ENCODE measurements at regions not wholly inside any gene's neighbourhood (a gene's known extent, or its start where the extent isn't known, plus 50 kb on each side); places are given as distances from the start of the nearest gene placed in this dataset.
"Not testable (repeated sequence)": the region's sequence is repeated elsewhere in the genome, so short reads cannot be mapped to it uniquely, and the experiment has no call there.

DNA sequence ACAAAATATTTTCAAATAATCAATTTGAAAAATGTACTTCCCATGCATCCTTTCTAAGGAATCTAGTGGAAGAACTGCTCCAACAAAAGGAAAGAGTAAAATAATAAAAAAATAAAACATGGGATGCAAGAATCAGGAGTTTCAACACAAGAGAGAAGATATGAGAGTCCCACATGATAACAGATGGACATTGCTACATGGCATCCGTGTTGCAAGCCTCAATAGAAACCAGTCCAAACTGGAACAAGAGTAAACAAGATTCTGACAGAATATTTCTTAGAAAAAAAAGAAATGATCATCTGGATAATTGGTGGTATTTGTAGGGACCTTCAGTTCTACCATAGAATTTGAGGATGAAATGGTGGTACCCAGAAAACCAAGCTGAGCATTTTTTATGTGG, 186.8 kb downstream of the FRK start:
- no peak for DNase-seq

DNA sequence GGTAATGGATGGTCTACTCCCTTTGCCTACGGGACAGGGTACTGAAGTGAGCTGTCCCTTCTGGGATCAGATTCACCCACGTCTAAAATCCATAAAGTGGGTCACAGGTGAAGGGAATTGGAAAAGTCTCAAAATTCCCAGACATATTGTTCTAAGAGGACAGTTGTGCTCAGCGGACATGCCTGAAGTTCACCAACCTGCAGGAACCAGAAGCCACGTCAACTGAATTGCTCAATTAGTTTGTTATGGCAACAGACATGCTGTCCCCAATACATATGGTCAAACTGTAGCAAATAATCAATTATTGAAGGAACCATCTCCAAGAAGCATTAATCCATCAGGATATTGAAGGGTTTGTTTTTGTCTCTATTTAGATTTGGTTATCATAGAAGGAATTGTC, 190.2 kb downstream of the FRK start:
- no peak for DNase-seq

DNA sequence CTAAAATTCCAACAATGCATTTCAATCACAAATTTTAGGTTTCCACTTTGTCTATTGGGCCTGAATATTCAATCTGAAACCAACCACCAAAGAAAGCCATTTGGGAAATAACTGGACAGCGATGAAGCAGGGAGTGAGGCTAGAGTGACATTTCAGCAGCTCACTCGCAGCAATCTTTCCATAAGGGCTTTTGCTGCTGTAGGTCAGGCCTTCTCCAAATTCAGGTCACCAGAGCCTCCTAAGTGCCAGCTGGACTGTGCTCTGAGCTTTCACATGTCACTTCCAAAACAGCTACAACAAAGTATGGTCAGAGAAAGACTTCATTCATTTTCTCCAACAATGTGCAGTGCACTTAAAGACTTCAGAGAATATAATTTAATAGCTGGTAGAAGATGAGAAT, 194.8 kb downstream of the FRK start:
- no peak for DNase-seq

DNA sequence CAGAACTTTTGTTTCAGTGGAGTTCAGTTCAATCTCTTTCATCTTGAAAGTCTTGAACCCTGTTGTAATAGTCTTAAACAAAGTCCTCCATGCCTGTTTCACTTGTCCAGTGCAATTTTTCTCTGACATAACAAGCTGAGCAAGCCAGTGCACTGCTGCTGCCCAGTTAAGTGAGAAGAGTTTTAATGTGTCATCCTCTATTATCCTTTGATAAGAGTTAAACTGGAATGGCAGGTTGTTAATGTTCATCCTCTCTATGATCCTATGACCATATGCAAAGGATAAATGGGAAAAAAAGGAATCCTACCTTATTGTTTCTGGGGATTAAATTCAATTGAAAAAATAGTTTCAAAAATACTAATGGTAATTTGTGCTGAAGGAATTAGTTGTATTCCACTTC, 197.5 kb downstream of the FRK start:
- DNase-seq: no peak

DNA sequence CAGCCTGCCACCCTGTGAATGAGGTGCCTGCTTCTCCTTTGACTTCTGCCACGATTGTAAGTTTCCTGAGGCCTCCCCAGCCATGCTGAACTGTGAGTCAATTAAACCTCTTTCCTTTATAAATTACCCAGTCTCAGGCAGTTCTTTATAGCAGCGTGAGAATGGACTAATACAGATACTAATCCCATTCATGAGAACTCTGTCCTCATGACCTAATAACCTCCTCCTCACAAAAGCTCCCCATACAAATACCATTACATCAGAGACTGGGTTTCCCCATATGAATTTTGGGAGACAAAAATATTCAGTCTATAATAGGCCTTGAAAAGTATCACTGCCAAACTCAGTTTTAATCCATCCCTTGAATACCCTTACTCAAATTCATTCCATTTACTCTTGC, 199.0 kb downstream of the FRK start:
- not testable (repeated sequence) for DNase-seq

DNA sequence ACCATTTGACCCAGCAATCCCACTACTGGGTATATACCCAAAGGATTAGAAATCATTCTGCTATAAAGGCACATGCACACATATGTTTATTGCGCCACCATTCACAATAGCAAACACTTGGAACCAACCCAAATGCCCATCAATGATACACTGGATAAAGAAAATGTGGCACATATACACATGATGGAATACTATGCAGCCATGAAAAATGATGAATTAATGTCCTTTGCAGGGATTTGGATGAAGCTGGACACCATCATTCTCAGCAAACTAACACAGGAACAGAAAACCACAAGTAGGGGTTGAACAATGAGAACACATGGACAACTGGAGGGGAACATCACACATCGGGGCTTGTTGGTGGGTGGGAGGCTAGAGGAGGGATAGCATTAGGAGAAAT, 201.1 kb downstream of the FRK start:
- not testable (repeated sequence) for DNase-seq

DNA sequence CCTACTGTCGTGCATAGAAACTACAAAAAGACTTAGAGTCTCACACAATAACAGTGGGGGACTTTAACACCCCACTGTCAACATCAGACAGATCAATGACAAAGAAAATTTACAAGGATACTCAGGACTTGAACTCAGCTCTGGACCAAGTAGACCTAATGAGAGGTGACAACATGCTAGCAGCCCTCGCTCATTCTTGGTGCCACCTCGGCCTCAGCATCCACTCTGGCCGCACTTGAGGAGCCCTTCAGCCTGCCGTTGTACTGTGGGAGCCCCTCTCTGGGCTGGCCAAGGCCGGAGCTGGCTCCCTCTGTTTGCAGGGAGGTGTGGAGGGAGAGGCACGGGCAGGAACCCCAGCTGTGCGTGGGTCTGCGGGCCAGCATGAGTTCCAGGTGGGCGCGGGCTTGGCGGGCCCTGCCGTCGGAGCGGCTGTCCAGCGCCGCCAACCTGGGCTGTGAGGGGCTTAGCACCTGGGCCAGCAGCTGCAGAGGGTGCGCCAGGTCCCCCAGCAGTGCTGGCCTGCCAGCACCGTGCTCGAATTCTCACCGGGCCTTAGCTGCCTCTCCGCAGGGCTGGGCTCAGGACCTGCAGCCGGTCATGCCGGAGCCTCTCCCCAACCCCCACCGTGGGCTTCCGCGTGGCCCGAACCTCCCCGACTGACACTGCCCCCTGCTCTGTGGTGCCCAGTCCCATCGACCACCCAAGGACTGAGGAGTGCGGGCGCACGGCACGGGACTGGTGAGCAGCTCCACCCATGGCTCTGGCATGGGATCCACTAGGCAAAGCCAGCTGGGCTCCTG, 205.6 kb downstream of the FRK start:
- DNase-seq: no peak

DNA sequence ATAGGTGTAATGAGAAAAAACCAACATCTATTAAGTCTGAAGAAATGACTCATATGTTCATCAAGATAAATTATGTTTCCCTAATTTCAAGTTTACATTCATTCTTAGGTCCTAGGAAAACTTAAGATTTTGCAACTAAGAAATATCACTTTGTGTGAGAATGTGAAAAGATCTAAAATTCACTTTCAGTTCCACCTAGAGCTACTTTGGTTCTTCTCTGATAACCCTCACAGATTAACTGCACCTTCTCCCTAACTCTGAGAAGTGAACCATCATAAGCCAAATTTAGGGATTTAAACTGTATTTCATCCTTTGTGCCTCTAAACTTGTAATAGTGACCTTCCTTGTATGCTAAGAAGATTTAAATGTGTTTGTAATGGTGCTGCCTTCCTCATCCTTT, 213.0 kb downstream of the FRK start:
- no peak for DNase-seq

DNA sequence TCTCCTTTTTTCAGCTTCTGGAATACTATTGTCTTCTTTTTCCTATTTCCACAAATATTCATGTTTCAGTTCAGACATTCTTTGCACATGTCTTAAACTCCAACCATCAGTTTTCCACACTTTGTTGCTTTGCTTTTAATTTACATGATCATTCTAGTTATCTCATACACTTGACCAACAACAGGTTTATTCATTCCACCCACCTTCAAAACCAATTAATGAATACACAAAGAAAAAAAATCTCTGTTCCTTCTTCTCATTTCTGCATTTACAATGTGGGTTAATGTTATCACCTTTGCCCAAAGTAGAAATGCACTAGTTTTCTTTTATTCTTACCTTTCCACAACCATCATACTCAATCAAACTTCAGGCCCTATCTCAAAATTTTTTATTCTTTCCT, 216.7 kb downstream of the FRK start:
- no peak for DNase-seq

DNA sequence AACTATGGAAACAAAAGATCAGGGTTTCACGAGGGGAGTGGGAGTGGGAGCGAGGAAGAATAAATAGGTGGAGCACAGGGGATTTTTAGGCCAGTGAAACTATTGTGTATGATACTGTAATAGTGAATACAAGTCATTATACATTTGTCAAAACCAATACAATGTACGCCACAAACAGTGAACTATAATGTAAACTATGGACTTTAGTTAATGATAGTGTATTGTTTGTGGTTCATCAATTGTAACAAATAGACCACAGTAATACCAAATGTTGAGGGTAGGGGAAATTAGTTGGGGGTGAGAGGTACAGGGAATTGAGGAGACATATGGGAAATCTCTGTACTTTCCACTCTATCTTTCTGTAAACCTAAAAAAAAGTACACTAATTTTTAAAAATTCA, 218.4 kb downstream of the FRK start:
- no peak for DNase-seq

DNA sequence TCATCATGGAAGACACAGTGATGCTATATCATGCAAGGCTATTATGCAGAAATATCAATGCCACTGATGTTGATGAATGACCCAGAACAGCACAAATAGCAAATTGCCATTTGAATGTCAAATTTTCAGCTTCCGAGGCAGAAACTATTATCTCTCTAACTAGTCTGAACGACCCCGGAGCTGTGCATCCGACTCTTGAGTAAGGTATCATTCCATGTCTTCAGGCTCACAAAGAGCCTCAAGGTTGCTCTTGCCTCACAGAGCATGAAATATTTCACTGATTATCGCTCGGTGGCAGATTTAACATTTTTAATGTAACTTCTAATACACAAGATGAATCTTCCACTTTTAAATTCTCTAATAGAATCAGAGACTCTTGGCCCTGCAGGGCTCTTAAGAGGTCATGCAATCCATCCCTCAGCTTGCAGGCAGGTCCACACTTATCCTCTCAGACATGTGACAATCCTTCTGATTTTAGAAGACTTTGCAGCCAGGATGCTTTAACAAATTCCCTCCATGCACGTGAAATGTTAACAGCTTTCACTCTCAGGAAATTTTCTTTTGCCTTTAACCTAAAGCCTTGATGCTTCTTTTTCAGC, 221.0 kb downstream of the FRK start:
- no peak for DNase-seq

DNA sequence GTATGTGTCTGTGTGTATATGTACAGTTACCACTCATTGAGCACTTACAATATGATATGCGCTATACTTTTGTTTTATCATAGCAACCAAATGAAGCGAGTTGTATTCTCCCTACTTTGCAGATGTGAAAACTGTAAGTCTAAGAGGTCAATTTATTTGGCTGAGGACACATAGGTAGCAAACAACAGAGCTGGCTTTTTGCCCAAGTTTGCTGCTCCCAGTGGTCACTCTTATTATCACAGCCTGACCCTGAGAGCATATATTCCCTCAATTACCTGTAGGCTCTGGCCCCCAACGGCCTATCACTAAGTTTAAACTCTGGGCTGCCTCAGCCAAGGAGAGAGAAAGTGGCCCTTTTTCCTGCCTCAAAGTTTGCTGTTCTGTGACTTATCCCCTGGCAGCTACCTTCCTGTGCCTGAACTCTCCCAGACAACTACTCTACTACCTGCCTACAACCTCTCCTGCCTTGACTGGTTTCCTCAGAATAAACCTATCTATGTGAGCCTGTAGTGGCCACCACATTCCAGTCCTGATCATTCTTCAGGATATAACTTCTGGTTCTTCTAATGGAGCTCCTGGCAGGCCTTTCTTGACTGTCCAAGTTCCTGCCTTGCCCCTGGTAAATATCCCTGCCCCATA, 221.8 kb downstream of the FRK start:
- DNase-seq: peak; percentile 25

DNA sequence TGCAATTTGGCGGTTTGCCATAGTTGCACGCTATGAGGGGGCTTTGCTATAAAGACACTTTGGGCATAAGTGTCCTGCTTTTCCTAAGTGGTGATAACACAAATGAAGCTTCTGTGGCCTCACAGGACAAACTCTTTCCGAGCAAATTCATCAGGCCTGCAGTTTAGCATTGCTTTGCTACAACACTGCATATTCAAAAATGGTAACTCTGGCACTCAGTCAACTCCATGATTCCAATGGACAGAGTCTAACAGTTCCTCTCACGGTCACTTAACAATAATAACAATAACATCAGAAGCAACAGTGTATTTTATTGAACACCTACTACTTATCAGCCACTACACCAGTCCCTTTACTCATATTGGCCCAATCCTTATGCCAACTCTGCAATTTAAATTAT, 222.5 kb downstream of the FRK start:
- no peak for DNase-seq

DNA sequence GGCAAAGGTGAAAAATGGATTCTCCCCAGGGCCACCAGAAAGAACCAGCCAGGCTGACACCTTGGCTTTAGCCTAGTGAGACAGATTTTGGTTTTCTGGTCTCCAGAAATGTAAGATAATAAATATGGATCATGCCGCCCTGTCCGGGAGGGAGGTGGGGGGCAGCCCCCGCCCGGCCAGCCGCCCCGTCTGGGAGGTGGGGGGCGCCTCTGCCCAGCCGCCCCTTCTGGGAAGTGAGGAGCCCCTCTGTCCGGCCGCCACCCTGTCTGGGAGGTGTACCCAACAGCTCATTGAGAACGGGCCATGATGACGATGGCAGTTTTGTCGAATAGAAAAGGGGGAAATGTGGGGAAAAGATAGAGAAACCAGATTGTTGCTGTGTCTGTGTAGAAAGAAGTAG, 224.3 kb downstream of the FRK start:
- DNase-seq: not testable (repeated sequence)

DNA sequence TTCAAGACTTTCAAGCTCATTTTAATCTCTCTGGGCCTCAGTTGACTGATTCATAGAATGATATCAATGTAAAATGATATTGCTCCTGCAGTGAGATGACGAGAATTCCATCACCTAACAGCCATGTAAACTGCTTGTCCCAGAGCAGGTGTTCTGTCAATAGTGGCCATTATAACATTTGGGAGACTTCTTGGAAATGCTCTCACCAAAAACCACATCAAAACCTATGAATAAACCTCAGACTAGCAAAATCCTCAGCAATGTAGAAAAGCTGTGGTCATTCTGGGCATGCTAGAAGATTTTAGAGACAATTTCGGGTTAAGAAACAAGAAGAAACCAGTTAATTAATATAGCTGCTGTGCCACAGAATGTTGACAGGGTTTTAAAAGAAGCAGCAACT, 225.4 kb downstream of the FRK start:
- no peak for DNase-seq

DNA sequence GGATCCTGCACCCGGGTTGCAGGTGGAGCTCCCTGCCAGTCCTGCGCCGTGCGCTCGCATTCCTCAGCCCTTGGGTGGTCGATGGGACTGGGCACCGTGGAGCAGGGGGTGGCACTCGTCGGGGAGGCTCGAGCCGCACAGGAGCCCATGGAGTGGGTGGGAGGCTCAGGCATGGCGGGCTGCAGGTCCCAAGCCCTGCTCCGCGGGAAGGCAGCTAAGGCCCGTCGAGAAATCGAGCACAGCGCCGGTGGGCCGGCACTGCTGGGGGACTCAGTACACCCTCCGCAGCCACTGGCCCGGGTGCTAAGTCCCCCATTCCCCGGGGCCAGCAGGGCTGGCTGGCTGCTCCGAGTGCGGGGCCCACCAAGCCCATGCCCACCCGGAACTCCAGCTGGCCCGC, 226.1 kb downstream of the FRK start:
- not testable (repeated sequence) for DNase-seq

DNA sequence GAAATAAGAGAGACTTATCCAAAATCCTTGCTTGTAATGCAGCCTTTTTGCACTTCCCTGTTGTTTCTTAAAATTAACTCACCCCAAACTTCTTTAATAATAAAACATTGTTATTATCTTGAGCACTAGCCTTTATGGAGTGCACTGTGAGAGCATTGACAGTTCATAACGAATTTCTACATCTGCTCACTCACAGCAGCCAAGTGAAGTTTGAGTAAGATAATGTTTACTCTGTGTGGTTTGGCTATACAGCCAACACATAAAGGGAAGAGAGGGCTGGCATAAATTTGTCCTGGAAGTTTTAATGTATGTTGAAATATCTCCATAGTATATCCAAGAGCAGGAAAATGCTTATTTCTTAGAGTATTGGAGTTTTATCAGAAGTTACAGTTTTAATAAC, 227.9 kb downstream of the FRK start:
- DNase-seq: no peak

DNA sequence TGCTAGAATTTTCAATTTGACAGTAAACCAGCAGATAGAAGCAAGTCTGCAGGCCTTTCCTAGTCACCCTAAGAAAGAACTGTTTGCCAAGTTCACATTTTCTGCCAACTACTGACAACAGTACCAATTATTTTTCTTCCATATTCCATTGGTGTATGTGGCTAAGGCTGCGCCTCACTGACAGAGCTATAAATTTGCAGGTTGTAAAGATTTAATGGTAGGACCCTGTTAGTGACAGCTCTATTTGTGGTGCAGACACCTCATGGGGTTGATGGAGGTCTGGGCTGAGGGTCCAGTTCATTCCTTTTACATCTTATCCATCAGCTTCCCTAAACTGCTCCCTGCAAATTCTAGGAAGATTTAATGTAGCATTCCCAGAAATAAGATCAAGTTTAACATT, 228.5 kb downstream of the FRK start:
- DNase-seq: no peak

DNA sequence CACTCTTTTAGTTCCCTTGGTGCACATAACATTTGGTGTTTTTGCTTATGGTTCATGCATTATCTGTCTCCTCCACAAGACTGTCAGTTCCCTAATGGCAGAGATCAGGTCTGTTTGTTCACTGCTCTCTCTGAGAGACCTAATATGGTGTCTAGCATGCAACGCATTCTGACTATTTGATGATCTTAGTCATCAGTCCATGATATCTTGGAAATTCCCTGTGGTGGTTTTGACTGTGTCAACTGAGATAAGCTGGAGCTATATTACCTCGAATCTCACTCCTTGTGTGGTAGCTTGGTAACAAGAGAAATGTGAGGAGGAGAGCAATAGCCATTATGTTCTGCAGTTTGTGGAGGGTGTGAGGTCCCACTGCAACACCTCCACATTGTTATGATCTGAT, 229.8 kb downstream of the FRK start:
- DNase-seq: no peak

DNA sequence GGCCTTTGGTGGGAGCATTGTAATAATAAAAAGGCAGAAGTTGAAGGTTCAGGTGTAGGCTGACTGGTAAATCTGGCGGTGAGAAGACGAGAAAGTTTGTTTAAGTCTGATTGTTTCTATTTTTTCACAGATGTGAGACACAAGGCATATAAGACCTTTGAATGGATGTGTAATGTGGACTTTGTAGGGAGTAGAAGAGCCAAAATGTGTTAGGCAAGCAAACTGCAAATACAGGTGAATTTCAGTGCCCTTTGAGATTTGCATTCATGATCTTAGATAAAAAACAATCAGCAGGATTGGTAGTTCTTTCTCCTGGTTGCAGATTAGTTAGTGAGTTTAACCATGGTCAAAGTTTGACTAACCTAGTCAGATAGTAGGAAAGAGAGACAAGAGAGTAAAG, 238.9 kb downstream of the FRK start:
- no peak for DNase-seq

DNA sequence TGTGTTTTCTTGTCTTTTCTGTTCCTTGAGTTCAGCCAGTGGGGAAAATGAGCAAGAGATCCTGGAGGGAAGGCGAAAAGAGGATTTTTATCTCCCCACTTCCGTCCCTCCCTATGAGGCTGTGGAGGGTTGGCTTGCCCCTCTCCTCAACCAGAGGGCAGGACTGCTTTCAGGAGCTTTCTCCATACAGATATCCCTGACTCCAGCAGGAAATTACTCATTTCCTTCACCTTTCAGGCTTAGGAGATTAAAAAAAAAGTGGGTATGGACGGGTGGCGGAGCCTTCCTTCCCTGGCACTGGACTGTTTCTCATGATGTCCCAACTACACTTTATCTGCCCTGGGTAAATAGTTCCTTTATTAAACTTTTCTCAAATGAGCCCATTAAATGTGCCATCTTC, 241.2 kb downstream of the FRK start:
- no peak for DNase-seq

DNA sequence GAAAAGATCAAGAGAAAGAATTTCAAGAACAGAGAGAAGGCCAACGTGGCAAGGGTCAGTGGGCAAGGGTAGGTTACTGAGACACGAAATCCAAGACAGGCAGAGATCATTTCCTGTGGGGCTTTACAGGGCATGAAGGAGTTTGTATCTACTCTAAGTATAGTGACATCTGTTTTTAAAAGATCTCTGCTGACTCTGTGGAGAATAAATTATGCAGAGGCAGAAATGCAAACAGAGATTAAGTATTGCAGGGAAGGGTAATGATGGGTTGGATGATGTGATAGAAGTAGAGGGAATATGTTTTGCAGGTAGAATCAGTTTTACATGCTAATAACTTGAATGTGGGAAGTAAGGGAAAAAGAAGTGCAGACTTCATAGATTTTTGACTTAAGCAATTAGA, 243.5 kb downstream of the FRK start:
- DNase-seq: no peak

DNA sequence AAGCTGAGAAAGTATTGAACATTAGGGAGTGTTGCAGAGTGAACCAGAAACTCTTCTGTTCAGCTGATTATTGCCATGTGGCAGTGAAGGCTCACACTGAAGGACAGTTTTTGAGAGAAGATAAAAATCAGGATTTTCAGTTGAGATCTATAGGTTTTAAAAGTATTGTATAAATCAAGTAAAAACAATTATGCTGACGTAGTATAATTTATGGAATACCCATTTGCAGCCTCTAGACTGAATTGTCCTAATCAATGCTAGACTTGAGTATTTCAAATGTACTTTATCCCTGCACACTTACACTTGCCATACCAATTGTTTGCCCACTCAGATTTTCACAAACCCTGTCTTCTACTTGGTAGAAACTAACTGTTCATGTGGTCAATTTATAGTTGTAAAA, 245.8 kb downstream of the FRK start:
- DNase-seq: no peak

DNA sequence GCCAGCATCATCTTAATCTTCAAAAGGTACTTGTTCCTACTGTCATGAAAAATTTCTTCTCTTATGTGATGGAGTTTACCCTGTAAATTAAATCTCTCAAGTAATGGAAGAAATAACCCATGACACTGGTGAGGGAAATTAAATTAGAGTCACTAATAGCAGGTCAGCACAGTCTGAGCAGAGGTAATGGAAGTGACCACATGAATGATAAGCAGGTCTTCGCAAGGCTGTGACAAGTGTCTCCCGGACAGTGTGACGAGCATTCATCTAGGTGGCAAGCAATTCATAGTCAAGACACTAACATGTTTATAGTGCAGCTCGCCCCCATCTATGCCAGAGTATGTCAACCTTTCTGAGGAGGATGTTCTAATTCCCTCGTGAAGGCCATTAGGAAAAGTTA, 249.2 kb downstream of the FRK start:
- DNase-seq: no peak

DNA sequence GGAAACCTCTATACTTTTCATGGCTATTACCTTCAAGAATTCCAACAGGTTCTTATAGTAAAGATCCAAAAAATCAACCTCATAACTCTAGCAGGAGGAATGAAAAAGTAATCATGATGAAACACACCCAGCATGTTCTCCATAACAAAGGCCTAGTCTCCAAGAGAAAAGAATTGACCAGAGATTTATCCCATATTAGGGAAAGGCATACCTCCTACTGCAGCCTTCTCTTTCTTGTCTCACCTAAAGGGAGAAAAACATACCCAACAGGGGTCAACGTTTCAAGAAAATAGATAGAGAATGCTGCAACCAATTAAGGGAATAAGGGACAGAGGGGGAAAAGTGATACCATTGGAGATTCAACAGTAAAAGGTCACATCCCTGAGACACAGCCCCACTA, 262.5 kb downstream of the FRK start:
- DNase-seq: no peak

Data from COR-L47 (cell line).